ENCODE measurements at regions not wholly inside any gene's neighbourhood (a gene's known extent, or its start where the extent isn't known, plus 50 kb on each side); places are given as distances from the start of the nearest gene placed in this dataset.

GRCh38 chr13:103403814-103404213, 337.6 kb upstream of the SLC10A2 start:
- TF ChIP-seq CTCF (IDR thresholded peaks at IDR 0.05) (no peak), POLR2A (IDR thresholded peaks at IDR 0.05) (no peak)
